ENCODE measurements at regions not wholly inside any gene's neighbourhood (a gene's known extent, or its start where the extent isn't known, plus 50 kb on each side); places are given as distances from the start of the nearest gene placed in this dataset.

DNA sequence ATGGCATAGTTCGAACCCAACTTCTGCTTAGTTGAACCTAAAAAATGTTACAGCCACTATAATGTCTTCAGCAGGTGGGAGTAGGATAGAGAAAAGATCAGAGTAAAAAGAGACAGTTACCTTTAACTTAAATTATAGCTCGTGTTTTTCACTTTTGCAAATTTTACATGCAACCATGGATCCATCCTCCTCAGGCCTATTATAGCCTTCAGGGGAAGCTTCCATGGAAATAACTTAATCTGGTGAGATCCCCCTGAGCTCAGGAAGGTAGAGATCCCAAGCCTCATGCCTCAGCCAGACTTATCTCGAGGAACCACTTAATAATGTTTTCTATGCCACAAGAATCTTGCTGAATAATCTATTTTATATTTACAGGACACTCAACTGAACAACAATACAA, 159.4 kb upstream of the FAM3C start:
- no peak for TF ChIP-seq MAX (IDR thresholded peaks at IDR 0.05; ENCODE audit: low read depth, low read length)
- no peak for TF ChIP-seq POLR2A (IDR thresholded peaks at IDR 0.05; ENCODE audit: extremely low read depth, insufficient read length)
- TF ChIP-seq MYC (IDR thresholded peaks at IDR 0.05; ENCODE audit: low read depth, low read length) = no peak
- no peak for TF ChIP-seq CTCF (IDR thresholded peaks at IDR 0.05; ENCODE audit: low read depth, low read length)
- DNase-seq (ENCODE audit: low read depth) = no peak
- no peak overlapping the region for H3K4me3 ChIP-seq (ENCODE audit: low read depth, low read length)

GRCh38 chr7:121547544-121548092, 151.5 kb upstream of the FAM3C start:
- TF ChIP-seq MAX (IDR thresholded peaks at IDR 0.05; ENCODE audit: low read depth, low read length) = no peak
- TF ChIP-seq CTCF (IDR thresholded peaks at IDR 0.05; ENCODE audit: low read depth, low read length) = peak; percentile 75
- no peak overlapping the region for H3K4me3 ChIP-seq (ENCODE audit: low read depth, low read length)
- peak; percentile 71 for DNase-seq (ENCODE audit: low read depth)

DNA sequence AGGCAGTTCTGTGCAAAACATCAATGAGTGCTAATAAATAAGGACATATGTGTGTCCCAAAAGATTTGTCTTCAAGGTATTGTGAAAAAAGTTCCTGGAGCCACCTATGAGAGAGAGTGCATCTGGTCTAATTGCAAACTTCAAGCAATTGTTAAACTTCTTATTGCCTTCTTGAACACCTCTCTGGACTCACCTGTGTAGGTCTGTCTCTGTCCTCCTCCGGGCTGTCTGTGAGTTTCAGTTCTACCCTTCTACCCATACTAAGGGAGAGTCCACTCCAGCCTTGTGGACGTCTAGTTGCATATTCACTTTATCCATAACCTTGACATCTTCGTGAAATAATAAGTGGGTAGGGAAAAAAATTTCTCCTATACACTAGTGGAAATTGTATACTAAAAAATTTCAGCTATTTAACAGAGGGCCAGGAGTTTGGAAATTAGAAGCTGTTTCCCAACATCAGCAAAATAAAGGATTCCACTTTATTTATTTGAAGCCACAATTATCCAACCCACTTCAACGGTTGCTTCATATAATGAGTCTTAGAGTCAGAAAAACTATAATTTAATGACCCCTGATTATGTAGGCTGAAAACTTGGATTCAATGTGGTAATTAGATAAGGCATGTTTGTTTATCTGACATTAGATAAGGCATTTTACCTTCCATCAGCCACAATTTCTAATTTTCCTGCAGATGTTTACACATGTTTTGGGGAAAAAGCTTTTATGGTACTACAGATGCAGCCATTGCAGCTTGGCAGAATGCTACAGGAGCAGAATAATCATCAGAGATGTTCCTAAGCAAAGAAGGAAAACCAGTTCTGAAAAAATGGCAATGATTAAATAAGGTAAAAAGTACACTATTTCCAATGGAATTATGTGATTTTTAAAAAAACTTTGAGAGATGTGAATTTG, 150.8 kb upstream of the FAM3C start:
- H3K4me3 ChIP-seq (ENCODE audit: low read depth, low read length) = no peak overlapping the region
- TF ChIP-seq CTCF (IDR thresholded peaks at IDR 0.05; ENCODE audit: low read depth, low read length) (no peak), MAX (IDR thresholded peaks at IDR 0.05; ENCODE audit: low read depth, low read length) (no peak), POLR2A (IDR thresholded peaks at IDR 0.05; ENCODE audit: extremely low read depth, insufficient read length) (no peak), MYC (IDR thresholded peaks at IDR 0.05; ENCODE audit: low read depth, low read length) (no peak)
- no peak for DNase-seq (ENCODE audit: low read depth)

DNA sequence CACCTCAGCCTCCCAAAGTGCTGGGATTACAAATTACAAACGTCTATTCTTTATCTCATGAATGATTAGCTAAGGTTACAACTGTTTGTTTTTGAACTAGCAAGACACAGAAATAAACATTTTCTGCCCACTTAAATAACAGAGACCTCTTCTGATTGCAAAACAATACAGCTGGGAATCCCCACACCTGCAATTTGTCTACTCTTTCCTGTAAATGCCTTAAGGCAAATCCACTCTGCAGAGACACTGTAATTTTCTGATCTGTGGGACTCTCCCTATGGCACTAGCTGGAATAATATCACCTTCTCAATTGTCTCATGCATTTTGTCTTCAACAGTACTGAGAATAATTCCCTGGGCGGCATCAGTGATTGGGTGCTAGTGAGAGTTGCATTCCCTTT, 149.3 kb upstream of the FAM3C start:
- no peak for DNase-seq (ENCODE audit: low read depth)
- no peak for TF ChIP-seq CTCF (IDR thresholded peaks at IDR 0.05; ENCODE audit: low read depth, low read length)
- no peak for TF ChIP-seq POLR2A (IDR thresholded peaks at IDR 0.05; ENCODE audit: extremely low read depth, insufficient read length)
- no peak for TF ChIP-seq MAX (IDR thresholded peaks at IDR 0.05; ENCODE audit: low read depth, low read length)
- TF ChIP-seq MYC (IDR thresholded peaks at IDR 0.05; ENCODE audit: low read depth, low read length) = no peak
- no peak overlapping the region for H3K4me3 ChIP-seq (ENCODE audit: low read depth, low read length)

- peak; percentile 47 for DNase-seq (ENCODE audit: low read depth)
- no peak for TF ChIP-seq POLR2A (IDR thresholded peaks at IDR 0.05; ENCODE audit: extremely low read depth, insufficient read length)
- TF ChIP-seq MAX (IDR thresholded peaks at IDR 0.05; ENCODE audit: low read depth, low read length) = peak; percentile 65
- 0 out of 2 replicates have a peak, but pooled peaks have one; percentile 45 for TF ChIP-seq MYC (IDR thresholded peaks at IDR 0.05; ENCODE audit: low read depth, low read length)
- no peak overlapping the region for H3K4me3 ChIP-seq (ENCODE audit: low read depth, low read length)
These were observed 148.6 kb upstream of the FAM3C start for GRCh38 chr7:121544726-121545125.

- DNase-seq (ENCODE audit: low read depth) = no peak
- no peak overlapping the region for H3K4me3 ChIP-seq (ENCODE audit: low read depth, low read length)
- no peak for TF ChIP-seq MAX (IDR thresholded peaks at IDR 0.05; ENCODE audit: low read depth, low read length)
- no peak for TF ChIP-seq CTCF (IDR thresholded peaks at IDR 0.05; ENCODE audit: low read depth, low read length)
- no peak for TF ChIP-seq MYC (IDR thresholded peaks at IDR 0.05; ENCODE audit: low read depth, low read length)
- no peak for TF ChIP-seq POLR2A (IDR thresholded peaks at IDR 0.05; ENCODE audit: extremely low read depth, insufficient read length)
These were observed 148.1 kb upstream of the FAM3C start for GRCh38 chr7:121544238-121544637.
